DND-41 (cell line): ENCODE measurements at regions not wholly inside any gene's neighbourhood (a gene's known extent, or its start where the extent isn't known, plus 50 kb on each side); places are given as distances from the start of the nearest gene placed in this dataset.

Experiments used
- ATAC-seq: fragments of 200-7000 bp; cut with Tn5 transposase; 3 replicates; pipeline ENCODE4 v1.9.1; 2021; ENCODE audit warnings: low read depth; ENCODE audit not compliant: insufficient read depth
- DNase-seq: peaks from one replicate; pipeline ENCODE4 v3.0.0-alpha.2; 2020
- H2AFZ ChIP-seq: 2 replicates; pipeline ENCODE4 v1.6.0; 2012; ENCODE audit warnings: low read depth, low read length
- H3K27ac ChIP-seq: 2 replicates; pipeline ENCODE4 v1.5.1; 2012; ENCODE audit warnings: low read length, inconsistent platforms
- H3K27me3 ChIP-seq: fragments of 200-600 bp; sonication (generic); 2 replicates; pipeline ENCODE4 v1.6.0; 2012; ENCODE audit warnings: low read length, mild to moderate bottlenecking, inconsistent platforms; ENCODE audit not compliant: insufficient read depth, poor library complexity
- H3K36me3 ChIP-seq: 2 replicates; pipeline ENCODE4 v1.5.1; 2012; ENCODE audit warnings: low read length, inconsistent platforms; ENCODE audit not compliant: insufficient read depth
- H3K4me1 ChIP-seq: 2 replicates; pipeline ENCODE4 v1.5.1; 2012; ENCODE audit warnings: mild to moderate bottlenecking, low read length; ENCODE audit not compliant: insufficient read depth
- H3K4me2 ChIP-seq: 2 replicates; pipeline ENCODE4 v1.6.0; 2012; ENCODE audit warnings: mild to moderate bottlenecking, moderate library complexity, low read length, inconsistent platforms; ENCODE audit not compliant: insufficient read depth
- H3K4me3 ChIP-seq, 2 experiments: fragments of 200-600 bp in 1 of 2; shearing (Covaris generic) in 1 of 2; 2 replicates each; pipeline ENCODE4 v1.5.1; 2012 to 2016; ENCODE audit warnings: inconsistent platforms in 2 of 2, low read length in 2 of 2, mild to moderate bottlenecking in 2 of 2, low read depth in 1 of 2, moderate library complexity in 1 of 2
- H3K79me2 ChIP-seq: 2 replicates; pipeline ENCODE4 v1.6.0; 2012; ENCODE audit warnings: low read length, inconsistent platforms; ENCODE audit not compliant: insufficient read depth
- H3K9ac ChIP-seq: 2 replicates; pipeline ENCODE4 v1.6.0; 2012; ENCODE audit warnings: low read depth, mild to moderate bottlenecking, inconsistent platforms, low read length, moderate library complexity
- H3K9me3 ChIP-seq: 2 replicates; pipeline ENCODE4 v1.5.1; 2012; ENCODE audit warnings: low read length, moderate library complexity, mild to moderate bottlenecking, inconsistent platforms; ENCODE audit not compliant: insufficient read depth, severe bottlenecking
- H4K20me1 ChIP-seq: 2 replicates; pipeline ENCODE4 v1.6.0; 2012; ENCODE audit warnings: low read length; ENCODE audit not compliant: insufficient read depth
- EZH2 ChIP-seq: IDR thresholded peaks from 3 replicates; pipeline ENCODE4 v1.6.1; 2012; ENCODE audit warnings: borderline replicate concordance, low read depth, mild to moderate bottlenecking, moderate library complexity, low read length, inconsistent platforms; ENCODE audit not compliant: severe bottlenecking
- TF ChIP-seq, protein P1 (sequence below): IDR thresholded peaks from 2 replicates; pipeline ENCODE4 v1.5.1; 2012; ENCODE audit warnings: borderline replicate concordance, low read length, moderate library complexity, mild to moderate bottlenecking; ENCODE audit not compliant: poor library complexity, severe bottlenecking; ENCODE audit errors: extremely low read depth

DNA sequence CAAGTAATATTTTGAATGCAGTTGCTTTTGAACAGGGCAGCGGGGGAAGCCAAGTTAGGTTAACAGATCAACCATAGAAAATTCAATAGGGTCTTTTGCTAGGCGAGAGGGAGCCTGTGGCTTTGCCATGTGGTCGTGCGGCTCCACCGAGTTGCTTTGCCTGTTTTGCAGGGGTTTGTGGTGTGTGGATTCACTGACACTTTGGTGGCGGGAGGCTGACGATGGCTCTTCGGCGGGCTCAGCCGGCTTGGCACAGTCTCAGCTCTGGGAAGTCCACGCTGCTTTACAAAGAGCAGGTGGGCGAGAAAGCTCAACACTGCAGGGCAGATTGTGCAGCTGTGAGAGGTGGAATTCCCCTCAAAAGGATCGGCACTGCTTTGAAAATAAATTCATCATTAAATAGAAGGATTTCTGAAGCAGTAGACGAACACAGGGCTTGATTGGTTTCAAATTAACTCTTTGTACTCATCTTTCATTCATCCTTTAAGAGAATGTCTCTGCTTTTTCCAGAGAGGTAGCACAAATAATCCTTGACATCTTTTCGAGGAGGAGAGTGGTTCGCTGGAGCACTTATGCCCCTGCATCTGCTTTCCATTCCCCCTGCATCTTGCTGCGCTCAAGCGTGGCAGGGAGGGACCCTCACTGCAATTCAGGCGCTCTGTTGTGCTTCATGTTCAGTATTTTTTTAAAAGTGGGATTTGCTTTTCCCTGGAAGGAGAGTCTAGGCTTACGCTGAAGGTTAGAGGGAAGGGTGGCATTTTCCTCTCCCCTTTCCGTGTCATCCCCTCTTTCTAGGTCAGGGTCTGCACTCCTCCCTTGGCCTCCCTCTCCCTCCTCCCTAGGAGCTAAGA, 201.8 kb upstream of the LEF1 start:
- no peak for TF ChIP-seq EZH2
- TF ChIP-seq, protein P1, sequence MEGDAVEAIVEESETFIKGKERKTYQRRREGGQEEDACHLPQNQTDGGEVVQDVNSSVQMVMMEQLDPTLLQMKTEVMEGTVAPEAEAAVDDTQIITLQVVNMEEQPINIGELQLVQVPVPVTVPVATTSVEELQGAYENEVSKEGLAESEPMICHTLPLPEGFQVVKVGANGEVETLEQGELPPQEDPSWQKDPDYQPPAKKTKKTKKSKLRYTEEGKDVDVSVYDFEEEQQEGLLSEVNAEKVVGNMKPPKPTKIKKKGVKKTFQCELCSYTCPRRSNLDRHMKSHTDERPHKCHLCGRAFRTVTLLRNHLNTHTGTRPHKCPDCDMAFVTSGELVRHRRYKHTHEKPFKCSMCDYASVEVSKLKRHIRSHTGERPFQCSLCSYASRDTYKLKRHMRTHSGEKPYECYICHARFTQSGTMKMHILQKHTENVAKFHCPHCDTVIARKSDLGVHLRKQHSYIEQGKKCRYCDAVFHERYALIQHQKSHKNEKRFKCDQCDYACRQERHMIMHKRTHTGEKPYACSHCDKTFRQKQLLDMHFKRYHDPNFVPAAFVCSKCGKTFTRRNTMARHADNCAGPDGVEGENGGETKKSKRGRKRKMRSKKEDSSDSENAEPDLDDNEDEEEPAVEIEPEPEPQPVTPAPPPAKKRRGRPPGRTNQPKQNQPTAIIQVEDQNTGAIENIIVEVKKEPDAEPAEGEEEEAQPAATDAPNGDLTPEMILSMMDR: no peak
- Histone ChIP-seq H3K4me1 (peaks cover 64% of the 10 kb centered on the region), H3K27me3 (no peaks in the 10 kb centered on the region), H3K27ac (peak overlapping the region; percentile 83), H3K4me2 (peak overlapping the region; percentile 52), H3K36me3 (no peaks in the 10 kb centered on the region), H3K9ac (peak overlapping the region; percentile 46), H2AFZ (0 out of 2 replicates have a peak overlapping the region, but pooled peaks have one; percentile 0), H3K9me3 (no peaks in the 10 kb centered on the region), H4K20me1 (no peaks in the 10 kb centered on the region), H3K79me2 (no peaks in the 10 kb centered on the region), H3K4me3 (peak overlapping the region in 1 of 2 experiments; percentile 20; a peak in 2 of 4 replicates)
- DNase-seq: peak; percentile 94
- peak; percentile 85 for ATAC-seq

DNA sequence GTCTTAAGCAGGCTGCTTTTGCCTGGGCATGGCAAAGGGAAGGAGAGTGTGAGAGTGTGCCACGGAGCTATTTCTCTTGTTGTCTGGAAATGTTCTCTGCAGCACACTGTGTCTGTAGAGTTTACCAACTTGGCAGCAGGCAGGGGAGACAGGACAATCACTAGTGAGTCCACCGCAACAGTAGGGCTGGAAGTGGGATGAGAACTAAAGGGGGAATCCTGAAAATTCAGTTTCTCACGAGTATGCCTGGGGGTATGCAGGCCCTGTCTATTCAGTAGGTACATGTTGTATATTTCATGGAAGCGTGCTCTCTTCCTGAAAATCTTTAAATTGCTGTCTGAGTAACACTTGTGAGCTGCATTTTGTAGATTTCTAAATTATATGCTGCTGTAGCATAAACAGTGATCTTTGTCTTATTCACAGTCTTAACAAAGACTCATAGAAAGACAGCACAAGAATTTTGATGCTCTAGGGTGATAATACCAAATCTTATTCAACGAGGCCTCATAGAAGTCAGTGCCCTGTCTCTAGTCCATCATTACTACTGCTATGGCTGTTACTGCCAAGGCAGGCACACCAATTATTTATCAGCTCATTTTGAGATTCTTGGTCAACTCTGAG, 200.4 kb upstream of the LEF1 start:
- H3K4me3 ChIP-seq: no peak overlapping the region
- H3K27ac ChIP-seq: peak overlapping the region; percentile 83
- H3K27me3 ChIP-seq: no peaks in the 10 kb centered on the region
- no peak overlapping the region for H3K4me2 ChIP-seq
- no peaks in the 10 kb centered on the region for H3K79me2 ChIP-seq
- TF ChIP-seq, protein P1: no peak
- TF ChIP-seq EZH2: no peak
- peak overlapping the region; percentile 46 for H3K9ac ChIP-seq
- H2AFZ ChIP-seq: no peak overlapping the region
- ATAC-seq (no peak), DNase-seq (no peak)
- H4K20me1 ChIP-seq: no peaks in the 10 kb centered on the region
- H3K36me3 ChIP-seq: no peaks in the 10 kb centered on the region
- H3K9me3 ChIP-seq: no peaks in the 10 kb centered on the region
- H3K4me1 ChIP-seq: peaks cover 70% of the 10 kb centered on the region

DNA sequence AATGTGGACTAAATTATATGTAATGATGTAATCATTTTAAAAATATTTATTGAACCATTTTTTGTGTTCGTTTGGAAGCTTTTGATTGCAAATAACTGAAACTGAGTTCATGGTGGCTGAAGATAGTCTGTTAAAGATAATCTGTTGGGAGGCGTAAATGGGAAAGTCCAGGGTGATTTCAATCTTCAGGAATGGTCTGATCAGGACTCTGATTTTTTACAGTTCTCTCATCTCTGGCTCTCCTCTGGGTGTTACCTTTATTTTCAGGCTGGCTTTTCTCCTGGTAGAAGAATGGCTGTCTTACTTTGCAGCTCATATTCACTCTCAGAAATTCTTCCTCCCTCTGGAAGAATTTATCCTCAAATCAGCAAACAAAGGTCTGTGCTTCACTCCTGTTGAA, 199.0 kb upstream of the LEF1 start:
- no peak for TF ChIP-seq EZH2
- TF ChIP-seq, protein P1: no peak
- Histone ChIP-seq H3K9me3 (no peaks in the 10 kb centered on the region), H3K36me3 (no peaks in the 10 kb centered on the region), H3K9ac (no peak overlapping the region), H3K4me1 (peaks cover 70% of the 10 kb centered on the region), H3K27me3 (no peaks in the 10 kb centered on the region), H3K79me2 (no peaks in the 10 kb centered on the region), H3K27ac (peak overlapping the region; percentile 40), H3K4me2 (no peak overlapping the region), H3K4me3 (no peak overlapping the region), H2AFZ (no peak overlapping the region), H4K20me1 (no peaks in the 10 kb centered on the region)
- ATAC-seq (no peak), DNase-seq (no peak)
